ENCODE measurements at regions not wholly inside any gene's neighbourhood (a gene's known extent, or its start where the extent isn't known, plus 50 kb on each side); places are given as distances from the start of the nearest gene placed in this dataset.

- TF ChIP-seq EZH2 (IDR thresholded peaks at IDR 0.05) (no peak), POLR2AphosphoS5 (IDR thresholded peaks at IDR 0.05; ENCODE audit: borderline replicate concordance, low read depth, low read length) (no peak), FOXP2 (optimal IDR thresholded peaks at IDR 0.05; ENCODE audit: control extremely low read depth, extremely low read length, insufficient read depth) (no peak)
Measured at GRCh38 chr16:65932350-65933072, 434.0 kb upstream of the CDH5 start.
